AG04450 (cell line): ENCODE measurements at regions not wholly inside any gene's neighbourhood (a gene's known extent, or its start where the extent isn't known, plus 50 kb on each side); places are given as distances from the start of the nearest gene placed in this dataset.
"Not testable (repeated sequence)": the region's sequence is repeated elsewhere in the genome, so short reads cannot be mapped to it uniquely, and the experiment has no call there.

Experiments
- CTCF ChIA-PET: fragments of 300-600, 350-600 bp; formaldehyde crosslinking; extraction: SDS; loops from one replicate; lab custom pipeline; 2022; ENCODE audit warnings: antibody characterized with exemption, inconsistent platforms; lab: Charles Lee
- POLR2A ChIA-PET: fragments of 350-600 bp; formaldehyde crosslinking; extraction: SDS; loops from one replicate; lab custom pipeline; 2021; ENCODE audit warnings: antibody characterized with exemption, inconsistent platforms; lab: Yijun Ruan, JAX
- DNase-seq: peaks from one replicate; pipeline ENCODE4 v3.0.0-alpha.2; 2011; ENCODE audit warnings: low read depth, low spot score
- H3K27ac ChIP-seq: one replicate; pipeline ENCODE4 v1.5.1; 2012; ENCODE audit warnings: low read depth, low read length, control low read depth
- H3K27me3 ChIP-seq: one replicate; pipeline ENCODE4 v1.6.0; 2012; ENCODE audit warnings: low read length; ENCODE audit not compliant: control insufficient read depth, insufficient read depth
- H3K4me3 ChIP-seq: 2 replicates; pipeline ENCODE4 v1.5.1; 2011; ENCODE audit warnings: mild to moderate bottlenecking, low read depth, low read length, control low read depth
- H3K9me3 ChIP-seq: 2 replicates; pipeline ENCODE4 v1.5.1; 2012; ENCODE audit warnings: low read length; ENCODE audit not compliant: control insufficient read depth, insufficient read depth
- TF ChIP-seq, protein P1 (sequence below): IDR thresholded peaks from 2 replicates; pipeline ENCODE4 v1.5.1; 2011; ENCODE audit warnings: low read depth, low read length, control low read depth, inconsistent platforms

DNA sequence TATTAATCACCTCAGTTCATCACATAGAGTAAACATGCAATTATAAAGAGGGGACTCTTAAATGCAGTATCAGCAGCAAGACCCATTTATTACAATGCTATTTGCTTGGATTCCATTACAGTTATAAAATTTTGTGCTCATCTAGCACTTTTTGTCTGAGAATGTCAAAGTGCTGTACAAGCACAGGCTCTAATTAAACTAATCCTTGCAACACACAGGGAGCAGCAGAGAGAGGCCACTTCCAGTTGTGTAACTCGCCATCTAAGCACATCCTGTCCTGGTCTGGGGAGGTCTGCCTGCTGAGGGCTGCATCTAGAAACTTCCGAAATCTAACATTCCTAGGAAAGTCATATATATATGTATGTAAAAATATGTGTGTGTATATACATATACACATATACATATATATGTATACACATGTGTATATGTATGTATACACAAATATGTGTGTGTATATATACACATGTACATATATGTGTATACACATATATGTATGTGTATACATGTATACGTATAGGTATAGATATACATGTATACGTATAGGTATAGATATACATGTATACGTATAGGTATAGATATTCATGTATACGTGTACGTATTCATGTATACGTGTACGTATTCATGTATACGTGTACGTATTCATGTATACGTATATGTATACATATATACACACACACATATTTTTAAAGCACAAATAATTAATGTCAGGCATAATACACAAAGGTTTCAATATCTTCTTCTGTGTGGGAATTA, 136.4 kb upstream of the JARID2 start:
- Histone ChIP-seq H3K27me3 (no peaks in the 10 kb centered on the region), H3K4me3 (no peak overlapping the region), H3K9me3 (peaks cover 6% of the 10 kb centered on the region), H3K27ac (no peak overlapping the region)
- POLR2A ChIA-PET = no interaction called here
- no peak for DNase-seq
- CTCF ChIA-PET = no interaction called here
- TF ChIP-seq, protein P1, sequence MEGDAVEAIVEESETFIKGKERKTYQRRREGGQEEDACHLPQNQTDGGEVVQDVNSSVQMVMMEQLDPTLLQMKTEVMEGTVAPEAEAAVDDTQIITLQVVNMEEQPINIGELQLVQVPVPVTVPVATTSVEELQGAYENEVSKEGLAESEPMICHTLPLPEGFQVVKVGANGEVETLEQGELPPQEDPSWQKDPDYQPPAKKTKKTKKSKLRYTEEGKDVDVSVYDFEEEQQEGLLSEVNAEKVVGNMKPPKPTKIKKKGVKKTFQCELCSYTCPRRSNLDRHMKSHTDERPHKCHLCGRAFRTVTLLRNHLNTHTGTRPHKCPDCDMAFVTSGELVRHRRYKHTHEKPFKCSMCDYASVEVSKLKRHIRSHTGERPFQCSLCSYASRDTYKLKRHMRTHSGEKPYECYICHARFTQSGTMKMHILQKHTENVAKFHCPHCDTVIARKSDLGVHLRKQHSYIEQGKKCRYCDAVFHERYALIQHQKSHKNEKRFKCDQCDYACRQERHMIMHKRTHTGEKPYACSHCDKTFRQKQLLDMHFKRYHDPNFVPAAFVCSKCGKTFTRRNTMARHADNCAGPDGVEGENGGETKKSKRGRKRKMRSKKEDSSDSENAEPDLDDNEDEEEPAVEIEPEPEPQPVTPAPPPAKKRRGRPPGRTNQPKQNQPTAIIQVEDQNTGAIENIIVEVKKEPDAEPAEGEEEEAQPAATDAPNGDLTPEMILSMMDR = no peak

DNA sequence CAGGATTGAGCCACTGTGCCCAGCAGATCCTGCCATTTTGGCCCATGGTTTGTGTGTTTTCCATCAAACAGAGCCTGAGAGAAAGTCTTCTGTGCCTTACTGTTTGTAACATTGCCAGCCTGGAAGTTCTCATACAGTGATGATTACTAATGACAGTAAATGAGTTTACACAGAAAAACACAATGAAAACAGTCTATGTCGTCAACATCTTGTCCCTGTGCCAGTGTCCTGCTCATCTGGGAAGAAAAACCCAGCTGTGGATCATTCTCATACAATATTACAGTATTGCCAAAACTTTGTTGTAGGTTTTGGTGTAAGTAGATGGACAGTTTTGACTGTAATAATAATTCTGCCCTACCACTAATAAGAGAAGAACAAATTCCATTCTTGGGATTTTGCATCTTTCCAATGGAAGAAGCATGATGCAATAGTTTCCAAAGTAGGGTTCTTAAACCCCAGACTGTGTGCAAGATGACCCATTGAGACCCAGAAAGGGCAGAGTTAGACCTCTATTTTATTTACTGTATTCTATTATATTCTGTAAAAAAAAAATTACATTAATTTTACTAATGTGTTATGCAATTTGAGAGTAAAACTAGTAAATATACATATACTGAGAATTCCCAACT, 135.0 kb upstream of the JARID2 start:
- Histone ChIP-seq H3K27me3 (no peaks in the 10 kb centered on the region), H3K27ac (no peak overlapping the region), H3K9me3 (no peaks in the 10 kb centered on the region), H3K4me3 (no peak overlapping the region)
- DNase-seq = no peak
- ChIA-PET CTCF (no interaction called here), POLR2A (no interaction called here)
- TF ChIP-seq, protein P1 = no peak

DNA sequence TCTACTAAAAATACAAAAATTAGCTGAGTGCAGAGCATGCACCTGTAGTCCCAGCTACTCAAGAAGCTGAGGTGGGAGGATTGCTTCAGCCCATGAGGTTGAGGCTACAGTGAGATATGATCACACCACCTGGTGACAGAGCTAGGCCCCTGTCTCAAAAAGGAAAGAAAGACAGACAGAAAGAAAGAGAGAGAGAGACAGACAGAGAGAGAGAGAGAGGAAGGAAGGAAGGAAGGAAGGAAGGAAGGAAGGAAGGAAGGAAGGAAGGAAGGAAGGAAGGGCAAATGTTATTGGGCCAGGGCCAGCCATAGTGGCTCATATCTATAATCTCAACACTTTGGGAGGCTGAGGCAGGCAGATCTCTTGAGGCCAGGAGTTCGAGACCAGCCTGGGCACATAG, 134.3 kb upstream of the JARID2 start:
- H3K27ac ChIP-seq, H3K9me3 ChIP-seq, H3K27me3 ChIP-seq, DNase-seq, POLR2A ChIA-PET, H3K4me3 ChIP-seq, CTCF ChIA-PET: not testable (repeated sequence)

DNA sequence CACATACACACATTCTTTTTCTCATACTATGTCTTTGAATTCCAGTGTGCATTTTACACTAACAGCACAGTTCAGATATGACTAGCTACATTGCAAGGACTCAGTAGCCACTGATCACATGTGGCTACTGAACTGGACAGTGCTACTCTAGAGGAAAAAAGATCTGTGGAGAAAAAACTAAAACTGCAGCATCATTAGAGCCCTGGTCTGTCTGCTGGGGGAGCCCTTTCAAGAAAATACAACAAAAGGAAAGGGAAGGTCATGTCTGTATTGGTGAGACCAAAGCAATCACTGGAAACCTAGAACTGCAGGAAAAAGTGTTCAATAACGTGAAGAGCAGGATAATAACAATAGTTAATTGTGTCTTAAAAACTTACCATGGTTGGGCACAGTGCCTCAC, 132.3 kb upstream of the JARID2 start:
- Histone ChIP-seq H3K4me3 (no peak overlapping the region), H3K27ac (no peak overlapping the region), H3K27me3 (no peaks in the 10 kb centered on the region), H3K9me3 (no peaks in the 10 kb centered on the region)
- ChIA-PET CTCF (interaction anchor here (0.5 to 0.6 kb wide), 2 partner anchors 98 to 506 kb away, joined by 5 to 6 read pairs; no protein-coding TSS in a partner anchor), POLR2A (no interaction called here)
- TF ChIP-seq, protein P1 = no peak
- DNase-seq = no peak

DNA sequence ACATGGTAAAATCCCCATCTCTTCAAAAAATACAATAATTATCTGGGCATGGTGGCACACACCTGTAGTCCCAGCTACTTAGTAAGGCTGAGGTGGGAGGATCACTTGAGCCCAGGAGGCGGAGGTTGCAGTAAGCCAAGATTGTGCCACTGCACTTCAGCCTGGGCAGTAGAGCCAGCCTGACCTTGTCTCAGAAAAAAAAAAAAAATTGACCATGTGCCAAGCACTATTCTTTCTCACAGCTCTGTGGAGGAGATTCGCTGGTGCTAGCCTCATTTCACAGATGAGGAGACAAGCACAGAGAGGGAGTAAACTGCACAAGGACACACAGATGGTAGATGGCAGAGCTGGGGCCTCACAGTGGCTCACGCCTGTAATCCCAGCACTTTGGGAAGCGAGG, 131.8 kb upstream of the JARID2 start:
- Histone ChIP-seq H3K27ac (no peak overlapping the region), H3K9me3 (no peaks in the 10 kb centered on the region), H3K27me3 (no peaks in the 10 kb centered on the region), H3K4me3 (no peak overlapping the region)
- POLR2A ChIA-PET = no interaction called here
- CTCF ChIA-PET = interaction anchor here (0.6 kb wide), 1 partner anchor 505 kb away, joined by 6 read pairs; no protein-coding TSS in a partner anchor
- TF ChIP-seq, protein P1 = no peak
- no peak for DNase-seq
